ENCODE measurements at regions not wholly inside any gene's neighbourhood (a gene's known extent, or its start where the extent isn't known, plus 50 kb on each side); places are given as distances from the start of the nearest gene placed in this dataset.

- H3K36me3 Mint-ChIP-seq (ENCODE audit: unreplicated experiment) = no peaks in the 10 kb centered on the region
- H3K27ac Mint-ChIP-seq (ENCODE audit: unreplicated experiment) = no peak overlapping the region
- H3K9me3 Mint-ChIP-seq (ENCODE audit: unreplicated experiment) = peaks cover 14% of the 10 kb centered on the region
- peak; percentile 70 for DNase-seq (ENCODE audit: extremely low spot score, unreplicated experiment)
- H3K4me3 Mint-ChIP-seq (ENCODE audit: unreplicated experiment) = no peak overlapping the region
- no peak for TF ChIP-seq CTCF (IDR thresholded peaks at IDR 0.05)
- H3K4me1 Mint-ChIP-seq (ENCODE audit: unreplicated experiment) = no peaks in the 10 kb centered on the region
- no peaks in the 10 kb centered on the region for H3K27me3 Mint-ChIP-seq (ENCODE audit: unreplicated experiment)
Measured at GRCh38 chr2:16142383-16143361, 202.3 kb downstream of the MYCN start.

GRCh38 chr2:16141641-16141921 lies 201.2 kb downstream of the MYCN start:
- no peaks in the 10 kb centered on the region for H3K4me1 Mint-ChIP-seq (ENCODE audit: unreplicated experiment)
- H3K27me3 Mint-ChIP-seq (ENCODE audit: unreplicated experiment) = no peaks in the 10 kb centered on the region
- H3K36me3 Mint-ChIP-seq (ENCODE audit: unreplicated experiment) = no peaks in the 10 kb centered on the region
- H3K9me3 Mint-ChIP-seq (ENCODE audit: unreplicated experiment) = peaks cover 15% of the 10 kb centered on the region
- no peak overlapping the region for H3K4me3 Mint-ChIP-seq (ENCODE audit: unreplicated experiment)
- no peak for TF ChIP-seq CTCF (IDR thresholded peaks at IDR 0.05)
- no peak overlapping the region for H3K27ac Mint-ChIP-seq (ENCODE audit: unreplicated experiment)
- no peak for DNase-seq (ENCODE audit: extremely low spot score, unreplicated experiment)

- Mint-ChIP-seq H3K27ac (ENCODE audit: unreplicated experiment) (no peak overlapping the region), H3K4me1 (ENCODE audit: unreplicated experiment) (no peaks in the 10 kb centered on the region), H3K9me3 (ENCODE audit: unreplicated experiment) (peaks cover 20% of the 10 kb centered on the region), H3K36me3 (ENCODE audit: unreplicated experiment) (no peaks in the 10 kb centered on the region), H3K27me3 (ENCODE audit: unreplicated experiment) (no peaks in the 10 kb centered on the region), H3K4me3 (ENCODE audit: unreplicated experiment) (no peak overlapping the region)
- no peak for TF ChIP-seq CTCF (IDR thresholded peaks at IDR 0.05)
- DNase-seq (ENCODE audit: extremely low spot score, unreplicated experiment) = peak; percentile 54
Measured at GRCh38 chr2:16140771-16141640, 200.7 kb downstream of the MYCN start.

GRCh38 chr2:16139663-16140615 lies 199.6 kb downstream of the MYCN start:
- H3K9me3 Mint-ChIP-seq (ENCODE audit: unreplicated experiment) = peaks cover 20% of the 10 kb centered on the region
- H3K4me3 Mint-ChIP-seq (ENCODE audit: unreplicated experiment) = no peak overlapping the region
- no peaks in the 10 kb centered on the region for H3K27me3 Mint-ChIP-seq (ENCODE audit: unreplicated experiment)
- DNase-seq (ENCODE audit: extremely low spot score, unreplicated experiment) = peak; percentile 21
- no peak overlapping the region for H3K27ac Mint-ChIP-seq (ENCODE audit: unreplicated experiment)
- no peaks in the 10 kb centered on the region for H3K4me1 Mint-ChIP-seq (ENCODE audit: unreplicated experiment)
- no peaks in the 10 kb centered on the region for H3K36me3 Mint-ChIP-seq (ENCODE audit: unreplicated experiment)
- TF ChIP-seq CTCF (IDR thresholded peaks at IDR 0.05) = no peak

Data from osteocyte (in vitro differentiated cells).